GM12801 (cell line): ENCODE measurements at regions not wholly inside any gene's neighbourhood (a gene's known extent, or its start where the extent isn't known, plus 50 kb on each side); places are given as distances from the start of the nearest gene placed in this dataset.

Experiments used
- TF ChIP-seq, protein P1 (sequence below): IDR thresholded peaks from one replicate; pipeline ENCODE4 v1.5.1; 2011; ENCODE audit warnings: control low read depth; ENCODE audit not compliant: insufficient read length; ENCODE audit errors: extremely low read depth

DNA sequence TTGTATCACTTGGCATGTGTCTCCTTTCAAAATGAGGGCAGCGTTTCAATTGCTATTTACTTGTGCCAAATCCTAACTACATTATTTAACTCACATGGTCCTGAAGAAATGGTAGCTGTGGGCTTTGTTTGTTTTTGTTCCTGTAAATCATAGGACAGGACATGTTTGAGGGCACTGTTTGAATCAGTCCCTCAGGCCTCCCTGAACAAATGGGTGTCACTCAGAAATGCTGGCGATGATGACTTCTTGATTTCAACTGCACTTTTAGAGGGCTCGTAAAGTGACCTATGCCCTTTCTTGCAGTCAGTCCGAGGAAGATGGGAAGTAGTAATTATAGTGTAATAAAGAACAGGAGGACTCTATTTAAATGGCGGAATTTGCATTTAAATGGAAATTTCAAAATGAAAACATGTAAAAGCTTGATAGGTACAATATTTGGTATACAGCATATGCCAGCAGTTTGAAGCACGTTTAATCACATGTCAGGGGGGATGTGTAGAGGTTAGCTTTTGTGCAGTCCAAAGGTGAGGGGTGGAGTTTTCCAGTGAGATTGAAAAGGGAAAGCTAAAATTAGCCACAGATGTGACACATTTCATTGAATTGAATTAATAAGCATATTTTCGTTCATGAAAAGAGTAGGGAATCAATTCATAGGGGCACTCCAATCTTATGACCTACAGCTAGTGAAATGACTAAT is 1958.7 kb upstream of the IGFBP7 start:
- TF ChIP-seq, protein P1, sequence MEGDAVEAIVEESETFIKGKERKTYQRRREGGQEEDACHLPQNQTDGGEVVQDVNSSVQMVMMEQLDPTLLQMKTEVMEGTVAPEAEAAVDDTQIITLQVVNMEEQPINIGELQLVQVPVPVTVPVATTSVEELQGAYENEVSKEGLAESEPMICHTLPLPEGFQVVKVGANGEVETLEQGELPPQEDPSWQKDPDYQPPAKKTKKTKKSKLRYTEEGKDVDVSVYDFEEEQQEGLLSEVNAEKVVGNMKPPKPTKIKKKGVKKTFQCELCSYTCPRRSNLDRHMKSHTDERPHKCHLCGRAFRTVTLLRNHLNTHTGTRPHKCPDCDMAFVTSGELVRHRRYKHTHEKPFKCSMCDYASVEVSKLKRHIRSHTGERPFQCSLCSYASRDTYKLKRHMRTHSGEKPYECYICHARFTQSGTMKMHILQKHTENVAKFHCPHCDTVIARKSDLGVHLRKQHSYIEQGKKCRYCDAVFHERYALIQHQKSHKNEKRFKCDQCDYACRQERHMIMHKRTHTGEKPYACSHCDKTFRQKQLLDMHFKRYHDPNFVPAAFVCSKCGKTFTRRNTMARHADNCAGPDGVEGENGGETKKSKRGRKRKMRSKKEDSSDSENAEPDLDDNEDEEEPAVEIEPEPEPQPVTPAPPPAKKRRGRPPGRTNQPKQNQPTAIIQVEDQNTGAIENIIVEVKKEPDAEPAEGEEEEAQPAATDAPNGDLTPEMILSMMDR, result no peak

DNA sequence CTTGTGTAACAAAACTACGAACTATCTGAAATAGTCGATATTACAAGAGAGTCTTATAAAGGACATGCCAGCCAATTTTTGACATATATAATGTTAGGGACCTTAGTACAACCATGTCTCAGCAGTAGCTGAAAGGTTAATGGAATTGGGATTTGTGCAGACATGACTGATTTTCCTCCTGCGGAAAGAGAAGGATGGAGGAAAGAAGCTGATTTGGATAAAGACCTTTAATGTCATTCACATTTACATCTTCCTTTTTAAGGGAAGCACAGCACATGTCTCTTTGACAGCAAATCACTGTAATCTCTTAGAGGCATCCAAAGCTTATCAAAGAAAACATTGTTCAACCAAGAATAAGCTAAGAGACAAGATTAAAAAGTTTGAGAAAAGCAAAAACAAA is 1976.2 kb upstream of the IGFBP7 start:
- TF ChIP-seq, protein P1, result no peak

DNA sequence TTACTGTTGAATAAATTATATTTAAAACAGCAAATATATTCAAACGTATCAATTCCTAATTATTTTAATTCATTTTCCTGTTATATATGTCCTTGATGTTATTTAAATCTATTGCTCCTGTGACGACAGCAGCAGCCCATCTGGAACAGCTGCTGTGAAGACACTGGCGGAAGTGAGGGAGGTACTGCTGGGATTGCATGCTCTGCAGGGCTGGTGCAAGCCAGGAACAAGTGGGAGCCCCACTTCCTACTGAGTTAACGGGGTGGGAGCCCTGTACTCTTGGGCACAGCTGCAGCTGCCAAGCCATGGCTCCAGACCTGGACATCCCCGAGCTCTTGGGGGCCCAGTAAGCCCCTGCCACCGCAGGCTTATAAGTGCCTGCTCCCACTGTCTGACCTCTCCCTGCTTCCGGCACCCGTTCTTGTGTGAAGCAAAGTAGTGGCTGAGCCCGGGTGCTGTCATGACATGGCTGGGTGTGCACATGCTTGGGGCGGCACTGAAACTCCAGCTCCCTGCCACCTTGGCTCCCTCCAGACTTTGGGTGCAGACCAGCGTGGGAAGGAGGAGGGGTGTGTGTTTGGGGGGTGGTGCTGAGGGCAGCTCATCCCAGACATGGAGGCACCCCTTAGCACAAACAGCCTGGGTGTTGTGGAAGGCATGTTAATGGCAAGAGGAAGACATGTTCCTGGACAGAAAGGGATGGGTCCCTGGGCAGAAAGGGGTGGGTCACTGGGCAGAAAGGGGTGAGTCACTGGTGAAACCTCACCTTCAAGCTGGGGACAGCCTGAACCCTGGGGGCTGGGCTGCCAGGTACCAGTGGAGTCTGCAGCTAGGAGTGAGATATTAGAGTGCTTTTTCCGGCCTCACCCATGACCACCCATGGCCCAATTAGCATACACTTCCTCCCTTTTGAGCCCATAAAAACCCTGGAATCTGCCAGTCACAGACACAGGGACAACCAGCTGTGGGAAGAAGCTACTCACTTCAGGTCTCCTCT is 1981.3 kb upstream of the IGFBP7 start:
- TF ChIP-seq, protein P1, result no peak

DNA sequence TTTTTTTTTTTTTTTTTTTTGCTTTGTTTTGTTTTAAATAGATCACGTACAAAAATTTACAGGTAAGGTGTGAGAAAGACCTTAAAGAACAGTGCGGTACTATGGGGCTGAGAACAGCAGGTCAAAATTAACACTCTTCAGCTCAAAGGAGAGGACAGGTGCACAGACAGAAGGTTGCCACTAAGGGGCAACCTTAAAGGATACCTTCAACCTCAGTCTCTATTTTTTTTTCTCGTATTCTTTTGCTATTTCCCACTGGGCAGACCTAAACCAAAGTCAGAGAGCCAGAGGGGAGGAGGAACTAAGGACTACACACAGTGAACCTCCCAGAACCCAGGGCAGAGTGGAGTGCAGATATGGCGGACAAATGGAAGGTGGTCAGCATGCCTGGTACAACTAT is 1984.3 kb upstream of the IGFBP7 start:
- TF ChIP-seq, protein P1, result no peak

DNA sequence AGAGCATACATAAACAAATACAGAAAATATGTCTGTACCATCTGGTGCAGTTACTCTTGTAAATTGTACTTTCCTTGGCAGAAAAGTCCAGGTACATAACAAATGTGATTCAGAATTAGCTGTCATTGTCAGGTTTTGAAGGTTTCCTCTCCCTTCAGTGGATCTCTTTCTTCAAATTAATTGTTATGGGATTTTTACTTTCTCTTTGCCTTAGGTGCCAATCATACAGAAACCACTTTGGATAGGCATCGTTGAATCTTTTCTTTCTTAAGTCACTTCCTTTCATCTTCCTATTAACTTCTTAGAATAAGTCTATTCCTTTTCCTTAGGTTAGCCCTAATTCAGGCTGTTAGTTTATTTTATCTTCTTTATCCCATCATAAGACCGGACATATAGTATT is 1992.1 kb upstream of the IGFBP7 start:
- TF ChIP-seq, protein P1, result no peak

DNA sequence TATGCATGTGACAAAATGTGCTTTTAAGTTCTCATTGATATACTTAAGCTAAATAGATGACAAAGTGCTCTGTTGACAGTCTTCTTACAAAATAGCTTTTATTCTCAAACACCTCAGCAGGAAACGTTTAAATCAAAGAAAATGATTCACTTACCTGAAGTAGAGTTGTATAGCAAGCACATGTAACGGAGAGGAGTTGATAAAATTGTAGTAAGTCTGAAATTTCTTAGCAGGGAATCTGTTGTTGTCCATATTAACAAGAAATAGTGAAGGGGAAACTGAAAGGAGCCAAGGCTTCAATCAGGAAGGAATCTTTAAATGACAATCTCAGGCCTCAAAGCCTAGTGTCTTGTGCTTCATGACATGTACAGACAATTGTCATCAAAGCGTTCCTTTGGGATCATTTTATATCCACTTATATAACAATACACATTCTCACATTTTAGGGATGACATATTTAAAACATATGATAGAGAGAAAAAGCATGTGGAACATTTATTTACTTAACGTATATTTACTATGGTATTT is 2010.2 kb upstream of the IGFBP7 start:
- TF ChIP-seq, protein P1, result no peak

DNA sequence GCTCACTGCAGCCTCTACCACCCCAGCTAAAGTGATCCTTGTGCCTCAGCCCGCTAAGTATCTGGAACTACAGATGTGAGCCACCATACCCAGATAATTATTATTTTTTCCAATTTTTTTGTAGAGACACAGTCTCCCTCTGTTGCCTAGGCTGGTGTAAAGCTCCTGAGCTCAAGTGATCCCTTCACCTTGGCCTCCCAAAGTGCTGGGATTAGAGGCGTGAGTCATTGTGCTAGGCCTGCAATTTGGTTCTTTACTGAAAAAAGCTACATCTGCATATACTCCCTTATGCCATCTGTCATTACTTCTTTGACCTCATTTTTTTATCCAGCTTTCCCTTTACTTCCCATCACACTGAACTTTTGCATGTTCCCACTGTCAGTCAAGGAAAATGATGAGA is 2012.4 kb upstream of the IGFBP7 start:
- TF ChIP-seq, protein P1, result no peak
